HG03439 (cell line): ENCODE measurements at regions not wholly inside any gene's neighbourhood (a gene's known extent, or its start where the extent isn't known, plus 50 kb on each side); places are given as distances from the start of the nearest gene placed in this dataset.
"Not testable (repeated sequence)": the region's sequence is repeated elsewhere in the genome, so short reads cannot be mapped to it uniquely, and the experiment has no call there.

Source experiments
- ATAC-seq: cut with Tn5 transposase; IDR thresholded peaks from one replicate; pipeline ENCODE4 v1.9.1; 2021; ENCODE audit warnings: mild to moderate bottlenecking, moderate library complexity; ENCODE audit not compliant: unreplicated experiment

DNA sequence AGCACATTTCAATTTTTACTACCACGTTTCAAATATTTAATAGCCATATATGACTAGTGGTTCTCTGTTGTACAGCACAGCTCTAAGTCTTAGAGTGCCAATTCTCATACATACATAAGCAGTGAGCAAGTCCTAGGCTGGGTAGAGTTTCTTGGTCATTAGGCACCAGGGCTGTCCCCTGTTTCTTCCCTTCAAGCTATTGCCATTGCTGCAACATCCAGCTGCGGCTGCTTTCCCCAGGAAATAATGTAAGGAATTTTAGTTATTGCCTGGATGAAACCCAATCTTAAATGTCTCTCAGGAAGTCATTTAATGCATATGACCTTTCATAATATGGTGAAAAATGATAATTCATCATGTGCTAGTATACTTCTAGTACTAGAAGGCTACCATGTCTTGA is 74.1 kb upstream of the PPP3CA start:
- ATAC-seq: no peak

DNA sequence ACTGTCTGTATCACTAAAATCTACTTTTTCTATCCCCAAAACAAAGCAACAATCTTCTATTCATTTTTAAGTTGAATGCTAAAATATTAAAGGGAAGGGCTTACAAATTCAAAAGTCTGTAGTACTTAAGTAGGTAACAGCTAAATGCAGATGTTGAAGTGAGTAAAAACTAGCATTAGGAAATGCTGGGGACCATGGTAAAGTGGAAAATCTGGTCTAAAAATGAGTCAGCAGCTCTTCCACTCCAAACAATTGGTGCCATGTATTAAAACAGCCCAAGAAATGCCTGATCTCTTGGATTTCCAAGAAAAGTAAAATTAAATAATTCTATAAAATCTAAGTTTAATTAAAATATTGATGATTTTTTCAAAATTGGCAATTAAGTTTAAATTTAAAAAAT is 73.3 kb upstream of the PPP3CA start:
- ATAC-seq: no peak

DNA sequence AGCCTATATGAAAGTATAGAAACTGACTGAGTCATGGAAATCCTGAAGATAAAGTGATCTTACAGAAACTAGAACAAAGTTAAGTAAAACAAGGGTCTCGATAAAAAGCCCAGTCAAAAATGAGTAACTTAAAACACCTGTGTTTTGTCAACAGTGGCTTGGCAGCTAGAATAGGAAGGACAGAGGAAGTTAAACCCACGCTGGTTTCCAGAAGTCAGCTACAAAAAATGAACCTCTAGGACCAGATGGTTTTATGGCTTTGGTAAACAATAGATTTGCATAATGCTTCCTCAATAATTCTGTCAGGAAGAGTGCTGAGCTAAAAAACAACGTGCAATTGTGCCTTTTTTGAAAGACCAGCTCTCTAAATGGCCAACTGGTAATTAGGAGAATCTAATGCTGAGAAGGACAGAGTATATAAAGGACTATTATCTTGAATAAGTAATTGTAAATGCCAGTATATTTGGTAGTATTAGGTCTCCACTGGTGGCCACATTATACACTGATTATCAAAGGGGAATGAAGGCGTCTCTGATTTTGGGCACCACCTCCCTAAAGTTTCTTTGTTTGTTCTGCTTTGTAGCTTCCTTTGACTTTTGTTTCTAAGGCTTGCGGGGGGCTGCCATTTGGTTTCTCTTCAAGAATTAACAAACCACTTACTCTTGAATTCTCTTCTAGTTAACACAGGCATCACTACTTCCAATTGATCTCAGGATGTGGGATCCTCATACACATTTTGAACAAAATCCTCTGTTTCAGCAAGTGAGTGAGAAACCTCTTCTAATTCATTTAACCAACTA is 72.2 kb upstream of the PPP3CA start:
- ATAC-seq: peak; percentile 84

DNA sequence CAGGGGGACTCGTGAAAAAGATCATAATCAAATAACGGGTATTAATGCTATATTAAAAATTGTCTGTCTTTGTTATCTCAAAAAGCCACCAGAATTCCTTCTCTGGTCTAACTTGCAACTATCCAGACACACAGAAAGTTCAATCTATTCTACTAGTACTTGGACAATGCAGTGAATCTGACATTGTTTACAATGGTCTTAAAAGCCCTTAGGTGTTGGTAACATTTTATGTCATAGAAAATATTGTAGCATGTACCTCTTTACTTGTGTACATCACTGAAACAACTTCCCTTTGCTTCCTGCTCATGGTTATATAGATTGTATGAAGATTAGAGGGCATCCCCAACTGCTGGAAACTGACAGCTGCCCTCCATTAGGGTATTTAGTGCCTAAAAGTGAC is 71.1 kb upstream of the PPP3CA start:
- ATAC-seq: no peak

DNA sequence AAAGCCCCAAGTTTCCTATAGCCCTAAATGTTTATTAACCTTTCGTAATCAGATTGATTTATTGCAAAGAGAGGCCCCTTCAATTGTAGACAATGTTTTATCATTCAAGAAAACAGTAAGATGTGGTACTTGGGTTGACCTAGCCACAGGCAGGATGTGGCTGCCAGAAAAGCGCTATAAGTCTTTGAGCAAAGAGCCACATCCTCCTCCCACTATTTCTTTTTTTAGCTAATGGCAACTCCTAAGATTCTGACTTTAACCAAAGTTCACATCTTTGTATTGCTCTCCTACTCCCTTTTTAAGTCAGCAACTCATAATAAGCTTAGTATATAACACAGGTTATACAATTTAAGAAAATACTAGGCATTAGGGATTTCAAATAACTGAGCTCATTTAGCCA is 70.7 kb upstream of the PPP3CA start:
- ATAC-seq: peak; percentile 60

DNA sequence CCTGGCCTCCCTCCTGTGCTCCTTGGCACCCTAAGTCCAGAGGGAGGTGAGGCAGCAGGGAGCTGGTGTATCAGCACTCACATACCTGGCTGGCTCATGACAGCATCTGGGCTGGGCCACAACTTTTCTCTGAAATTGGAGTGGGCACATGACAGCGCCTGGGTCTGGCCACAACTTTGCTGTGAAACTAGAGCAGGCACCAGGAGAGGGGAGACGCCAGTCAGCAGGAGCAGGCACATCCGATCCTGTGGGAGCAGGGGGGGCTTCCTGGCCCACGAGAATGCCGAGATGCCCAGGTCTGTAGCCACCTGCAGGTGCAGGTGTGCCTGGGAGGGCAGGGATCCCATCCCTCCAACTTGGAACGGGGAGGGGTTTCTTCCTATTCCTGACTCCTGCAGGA is 69.7 kb upstream of the PPP3CA start:
- no peak for ATAC-seq

DNA sequence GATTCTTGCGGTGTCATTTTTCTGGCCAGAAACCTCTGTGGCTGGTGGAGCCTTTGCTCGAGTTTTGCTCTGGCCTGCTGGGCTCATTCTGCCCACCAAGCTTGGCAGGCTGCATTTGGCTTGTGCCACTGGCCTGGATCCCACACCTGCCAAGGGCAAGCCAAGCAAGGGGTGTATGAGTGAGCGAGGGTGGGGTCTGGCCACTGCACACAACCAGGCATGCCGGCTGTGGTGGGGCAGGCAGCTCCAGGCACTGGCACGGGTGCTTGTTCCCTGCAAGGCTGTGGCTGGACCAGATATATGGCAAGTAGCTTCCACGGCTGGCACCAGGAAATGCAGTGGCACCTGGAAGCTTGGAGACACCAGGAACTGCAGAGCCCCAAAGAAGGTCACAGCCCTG is 68.6 kb upstream of the PPP3CA start:
- no peak for ATAC-seq

DNA sequence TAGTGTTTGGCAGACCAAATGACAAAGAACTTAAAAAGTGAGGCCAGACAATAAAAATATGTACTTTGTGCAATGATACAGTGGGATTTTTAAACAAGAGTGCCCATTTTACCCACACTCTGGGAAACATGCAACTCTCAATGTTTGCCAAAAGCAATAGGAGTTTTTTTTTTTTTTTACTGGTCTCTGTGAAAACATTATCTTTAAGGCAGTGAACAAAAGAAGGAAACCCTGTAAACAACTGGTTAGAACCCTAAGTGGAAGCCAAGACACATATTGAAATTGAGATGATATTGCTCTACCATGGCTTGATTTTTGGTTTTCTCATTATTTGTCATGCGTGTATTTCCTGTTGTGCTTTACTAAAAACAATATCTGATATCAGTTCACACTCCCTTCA is 67.2 kb upstream of the PPP3CA start:
- no peak for ATAC-seq

DNA sequence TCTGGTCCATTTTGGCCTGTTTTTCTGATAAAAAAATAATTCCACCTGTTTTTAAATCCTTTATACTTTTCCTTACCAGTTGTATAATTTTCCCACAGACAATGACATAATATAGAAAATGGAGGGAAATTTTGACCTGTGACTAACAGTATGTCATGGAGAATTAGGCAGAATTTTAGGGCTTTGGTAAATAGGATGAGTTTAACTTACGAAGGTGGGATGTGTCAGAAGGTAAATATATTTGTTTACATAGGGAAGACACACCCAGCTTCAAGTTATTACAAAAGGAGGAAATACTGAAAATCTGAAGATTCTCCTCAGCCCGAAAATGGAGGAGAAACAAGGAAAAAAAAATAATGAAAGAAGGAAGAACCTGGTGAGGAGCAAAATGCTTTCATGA is 64.6 kb upstream of the PPP3CA start:
- no peak for ATAC-seq

DNA sequence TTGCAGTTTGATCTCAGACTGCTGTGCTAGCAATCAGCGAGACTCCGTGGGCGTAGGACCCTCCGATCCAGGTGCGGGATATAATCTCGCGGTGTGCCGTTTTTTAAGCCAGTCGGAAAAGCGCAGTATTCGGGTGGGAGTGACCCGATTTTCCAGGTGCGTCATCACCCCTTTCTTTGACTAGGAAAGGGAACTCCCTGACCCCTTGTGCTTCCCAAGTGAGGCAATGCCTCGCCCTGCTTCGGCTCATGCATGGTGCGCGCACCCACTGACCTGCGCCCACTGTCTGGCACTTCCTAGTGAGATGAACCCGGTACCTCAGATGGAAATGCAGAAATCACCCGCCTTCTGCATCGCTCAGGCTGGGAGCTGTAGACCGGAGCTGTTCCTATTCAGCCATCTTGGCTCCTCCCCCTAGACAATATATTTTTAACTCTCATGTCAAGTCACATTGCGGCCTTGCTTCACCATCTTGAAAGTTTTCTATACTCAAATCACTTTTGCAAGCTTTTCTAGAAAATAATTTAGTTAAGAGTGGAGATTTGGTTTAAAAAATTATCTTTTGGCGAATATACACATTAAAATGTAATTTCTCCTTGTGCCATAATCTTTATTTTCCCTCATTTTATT is 64.1 kb upstream of the PPP3CA start:
- ATAC-seq: not testable (repeated sequence)

DNA sequence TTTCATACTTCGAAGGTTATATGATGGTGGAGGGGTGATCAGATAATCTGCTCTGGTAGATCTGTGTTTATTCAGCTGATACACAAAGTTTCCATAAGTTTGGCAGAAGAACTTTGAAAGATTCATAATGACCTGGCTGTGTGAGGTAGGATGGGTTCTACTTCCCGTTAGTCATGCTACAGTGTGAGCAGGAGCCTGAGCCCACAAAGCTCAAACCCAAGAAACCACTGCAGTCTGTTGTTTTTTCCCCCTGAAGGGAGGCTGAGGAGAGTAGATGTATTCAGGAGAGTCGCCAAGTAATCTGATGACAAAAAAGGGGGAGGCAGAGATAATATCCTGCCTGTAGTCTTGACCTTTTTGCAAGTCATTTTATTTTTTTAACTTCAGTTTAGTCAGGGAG is 52.8 kb upstream of the PPP3CA start:
- ATAC-seq: no peak

DNA sequence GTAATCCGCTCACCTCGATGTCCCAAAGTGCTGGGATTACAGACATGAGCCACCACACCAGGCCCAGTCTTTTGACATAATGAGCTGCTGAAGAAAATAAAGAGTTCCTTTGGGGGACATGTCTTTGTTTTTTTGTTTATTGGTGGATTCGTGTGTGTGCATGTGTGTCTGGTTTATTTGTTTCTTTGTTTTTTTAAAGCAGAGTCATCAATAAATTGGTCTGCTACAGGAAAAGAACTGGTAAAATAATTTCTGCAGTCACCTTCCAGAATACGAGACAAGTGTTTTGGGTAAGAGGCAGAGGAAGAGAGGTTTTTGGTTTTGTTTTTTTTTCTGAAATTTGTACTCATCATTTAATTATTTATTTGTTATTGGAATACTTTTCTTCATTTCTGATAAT is 51.5 kb upstream of the PPP3CA start:
- ATAC-seq: no peak
